ENCODE measurements at regions not wholly inside any gene's neighbourhood (a gene's known extent, or its start where the extent isn't known, plus 50 kb on each side); places are given as distances from the start of the nearest gene placed in this dataset.

DNA sequence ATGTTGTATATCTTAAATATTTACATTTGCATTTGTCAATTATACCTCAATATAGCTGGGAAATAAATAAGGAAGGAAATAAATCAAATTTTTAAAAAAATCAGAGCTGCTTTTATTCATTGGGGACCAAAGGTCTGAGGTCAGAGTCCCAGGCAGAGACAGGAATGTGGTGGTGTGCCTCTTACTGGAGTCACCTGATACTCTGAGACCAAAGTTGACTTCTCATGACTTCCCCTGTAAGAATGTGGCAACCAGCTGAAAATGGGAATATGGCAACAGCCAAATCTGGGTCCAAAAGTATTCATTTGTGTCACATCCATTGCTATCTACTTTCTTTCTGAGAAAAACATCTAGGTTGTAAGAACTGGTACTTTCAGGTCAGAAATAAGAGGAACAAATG is 496.6 kb upstream of the TMPO start:
- TF ChIP-seq GATAD2A (IDR thresholded peaks at IDR 0.05) (no peak), FIP1L1 (IDR thresholded peaks at IDR 0.05; ENCODE audit: low read depth, low read length, poor library complexity, severe bottlenecking) (no peak)
- TF ChIP-seq, protein P1, sequence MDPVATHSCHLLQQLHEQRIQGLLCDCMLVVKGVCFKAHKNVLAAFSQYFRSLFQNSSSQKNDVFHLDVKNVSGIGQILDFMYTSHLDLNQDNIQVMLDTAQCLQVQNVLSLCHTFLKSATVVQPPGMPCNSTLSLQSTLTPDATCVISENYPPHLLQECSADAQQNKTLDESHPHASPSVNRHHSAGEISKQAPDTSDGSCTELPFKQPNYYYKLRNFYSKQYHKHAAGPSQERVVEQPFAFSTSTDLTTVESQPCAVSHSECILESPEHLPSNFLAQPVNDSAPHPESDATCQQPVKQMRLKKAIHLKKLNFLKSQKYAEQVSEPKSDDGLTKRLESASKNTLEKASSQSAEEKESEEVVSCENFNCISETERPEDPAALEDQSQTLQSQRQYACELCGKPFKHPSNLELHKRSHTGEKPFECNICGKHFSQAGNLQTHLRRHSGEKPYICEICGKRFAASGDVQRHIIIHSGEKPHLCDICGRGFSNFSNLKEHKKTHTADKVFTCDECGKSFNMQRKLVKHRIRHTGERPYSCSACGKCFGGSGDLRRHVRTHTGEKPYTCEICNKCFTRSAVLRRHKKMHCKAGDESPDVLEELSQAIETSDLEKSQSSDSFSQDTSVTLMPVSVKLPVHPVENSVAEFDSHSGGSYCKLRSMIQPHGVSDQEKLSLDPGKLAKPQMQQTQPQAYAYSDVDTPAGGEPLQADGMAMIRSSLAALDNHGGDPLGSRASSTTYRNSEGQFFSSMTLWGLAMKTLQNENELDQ (CRISPR knock-in tag; IDR thresholded peaks at IDR 0.05; ENCODE audit: borderline replicate concordance) = no peak
- TF ChIP-seq, protein P2, sequence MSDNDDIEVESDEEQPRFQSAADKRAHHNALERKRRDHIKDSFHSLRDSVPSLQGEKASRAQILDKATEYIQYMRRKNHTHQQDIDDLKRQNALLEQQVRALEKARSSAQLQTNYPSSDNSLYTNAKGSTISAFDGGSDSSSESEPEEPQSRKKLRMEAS (CRISPR knock-in tag; IDR thresholded peaks at IDR 0.05) = no peak
- TF ChIP-seq, protein P3, sequence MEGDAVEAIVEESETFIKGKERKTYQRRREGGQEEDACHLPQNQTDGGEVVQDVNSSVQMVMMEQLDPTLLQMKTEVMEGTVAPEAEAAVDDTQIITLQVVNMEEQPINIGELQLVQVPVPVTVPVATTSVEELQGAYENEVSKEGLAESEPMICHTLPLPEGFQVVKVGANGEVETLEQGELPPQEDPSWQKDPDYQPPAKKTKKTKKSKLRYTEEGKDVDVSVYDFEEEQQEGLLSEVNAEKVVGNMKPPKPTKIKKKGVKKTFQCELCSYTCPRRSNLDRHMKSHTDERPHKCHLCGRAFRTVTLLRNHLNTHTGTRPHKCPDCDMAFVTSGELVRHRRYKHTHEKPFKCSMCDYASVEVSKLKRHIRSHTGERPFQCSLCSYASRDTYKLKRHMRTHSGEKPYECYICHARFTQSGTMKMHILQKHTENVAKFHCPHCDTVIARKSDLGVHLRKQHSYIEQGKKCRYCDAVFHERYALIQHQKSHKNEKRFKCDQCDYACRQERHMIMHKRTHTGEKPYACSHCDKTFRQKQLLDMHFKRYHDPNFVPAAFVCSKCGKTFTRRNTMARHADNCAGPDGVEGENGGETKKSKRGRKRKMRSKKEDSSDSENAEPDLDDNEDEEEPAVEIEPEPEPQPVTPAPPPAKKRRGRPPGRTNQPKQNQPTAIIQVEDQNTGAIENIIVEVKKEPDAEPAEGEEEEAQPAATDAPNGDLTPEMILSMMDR (IDR thresholded peaks at IDR 0.05 in 2 of 3, conservative IDR thresholded peaks at IDR 0.05 in 1 of 3; ENCODE audit: insufficient read depth in 2 of 3, low read depth in 1 of 3, low read length in 3 of 3) = no peak

Measured in K562 (cell line).